ENCODE measurements at regions not wholly inside any gene's neighbourhood (a gene's known extent, or its start where the extent isn't known, plus 50 kb on each side); places are given as distances from the start of the nearest gene placed in this dataset.

- no peak for DNase-seq
These were observed 165.8 kb downstream of the GASK1B start for GRCh38 chr4:158006990-158007389.

- no peak for DNase-seq
These were observed 167.8 kb downstream of the GASK1B start for GRCh38 chr4:158005021-158005420.

GRCh38 chr4:158004101-158004500 is 168.7 kb downstream of the GASK1B start:
- no peak for DNase-seq

- DNase-seq: no peak
These were observed 169.6 kb downstream of the GASK1B start for GRCh38 chr4:158003212-158003611.

GRCh38 chr4:158002173-158002572 is 170.7 kb downstream of the GASK1B start:
- DNase-seq: no peak

GRCh38 chr4:158001756-158002155 is 171.1 kb downstream of the GASK1B start:
- no peak for DNase-seq

- no peak for DNase-seq
These were observed 173.1 kb downstream of the GASK1B start for GRCh38 chr4:157999723-158000122.

- no peak for DNase-seq
These were observed 175.5 kb downstream of the GASK1B start for GRCh38 chr4:157997296-157997695.

- no peak for DNase-seq
These were observed 176.5 kb downstream of the GASK1B start for GRCh38 chr4:157996061-157997028.

- no peak for DNase-seq
These were observed 178.0 kb downstream of the GASK1B start for GRCh38 chr4:157994863-157995262.

GRCh38 chr4:157992948-157993839 is 179.6 kb downstream of the GASK1B start:
- DNase-seq: no peak

- no peak for DNase-seq
These were observed 180.7 kb downstream of the GASK1B start for GRCh38 chr4:157992038-157992705.

GRCh38 chr4:157988641-157989040 is 184.2 kb downstream of the GASK1B start:
- DNase-seq: no peak

- DNase-seq: no peak
These were observed 188.4 kb downstream of the GASK1B start for GRCh38 chr4:157984285-157984911.

GRCh38 chr4:157983300-157983699 is 189.5 kb downstream of the GASK1B start:
- no peak for DNase-seq

GRCh38 chr4:157980158-157980557 is 192.7 kb downstream of the GASK1B start:
- DNase-seq: no peak

GRCh38 chr4:157978680-157979361 is 194.0 kb downstream of the GASK1B start:
- peak; percentile 51 for DNase-seq

- no peak for DNase-seq
These were observed 195.7 kb downstream of the GASK1B start for GRCh38 chr4:157977086-157977485.

- no peak for DNase-seq
These were observed 199.5 kb downstream of the GASK1B start for GRCh38 chr4:157973297-157973696.

- no peak for DNase-seq
These were observed 208.4 kb downstream of the GASK1B start for GRCh38 chr4:157964463-157964862.

- no peak for DNase-seq
These were observed 211.4 kb downstream of the GASK1B start for GRCh38 chr4:157961229-157961990.

Measured in activated CD8-positive, alpha-beta memory T cell treated with anti-CD3 and anti-CD28 coated beads, Interleukin-2, amount 50 U/mL, for 48 hours (primary cell).